GM03348 (cell line): ENCODE measurements at regions not wholly inside any gene's neighbourhood (a gene's known extent, or its start where the extent isn't known, plus 50 kb on each side); places are given as distances from the start of the nearest gene placed in this dataset.
A peak's percentile ranks its signal among the peaks of the same experiment; 100 is the strongest.
"Not testable (repeated sequence)": the region's sequence is repeated elsewhere in the genome, so short reads cannot be mapped to it uniquely, and the experiment has no call there.

Source experiments
- DNase-seq: peaks from one replicate; pipeline ENCODE4 v3.0.0; 2012; ENCODE audit warnings: low spot score

DNA sequence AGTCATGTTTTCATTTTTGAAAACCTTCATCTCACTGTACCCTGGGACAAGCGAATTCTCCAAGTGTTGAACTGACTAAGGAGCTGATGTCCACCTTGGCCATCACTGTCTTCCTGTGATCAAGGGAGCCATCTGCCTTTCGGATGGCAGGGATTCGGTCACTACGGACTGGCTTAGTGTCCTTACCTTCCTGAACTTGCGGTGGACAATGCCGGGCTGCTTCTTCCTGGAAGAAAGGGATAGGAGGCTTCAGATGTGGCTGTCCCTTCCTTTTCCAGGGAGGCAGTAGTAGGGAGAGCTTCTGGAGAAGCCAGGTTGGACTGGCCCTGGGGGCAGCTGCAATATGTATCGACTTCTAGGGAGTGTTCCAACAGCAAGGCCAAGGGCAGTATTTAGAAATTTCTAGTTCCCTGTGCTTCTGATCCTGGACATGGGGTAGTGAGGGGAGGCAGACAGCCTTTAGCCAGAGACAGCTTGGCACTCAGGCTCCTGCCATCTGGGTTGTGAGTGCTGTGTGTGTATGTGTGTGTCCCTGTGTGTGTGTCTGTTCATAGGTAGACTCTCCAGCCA lies 114.6 kb downstream of the IER5 start:
- DNase-seq = no peak

DNA sequence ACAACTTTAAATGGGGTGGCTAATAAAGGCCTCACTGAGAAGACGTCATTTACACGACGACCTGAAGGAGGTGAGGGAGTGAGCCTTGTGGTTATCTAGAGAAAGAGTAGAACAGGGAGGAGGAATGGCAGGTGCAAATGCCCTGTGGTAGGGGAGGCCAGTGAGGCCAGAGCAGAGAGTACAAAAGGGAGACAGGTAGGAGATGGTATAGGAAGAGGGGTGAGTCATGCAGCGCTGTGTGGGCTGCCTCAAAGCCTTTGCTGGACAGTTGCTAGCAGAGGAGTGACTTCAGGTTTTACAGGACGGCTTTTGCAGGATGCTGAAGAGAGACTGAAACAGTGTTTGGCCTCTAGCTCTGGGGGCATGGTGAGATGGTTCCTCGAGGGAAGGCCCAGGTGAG lies 116.0 kb downstream of the IER5 start:
- DNase-seq = no peak

- no peak for DNase-seq
These were observed 117.4 kb downstream of the IER5 start for GRCh38 chr1:181205901-181206300.

DNA sequence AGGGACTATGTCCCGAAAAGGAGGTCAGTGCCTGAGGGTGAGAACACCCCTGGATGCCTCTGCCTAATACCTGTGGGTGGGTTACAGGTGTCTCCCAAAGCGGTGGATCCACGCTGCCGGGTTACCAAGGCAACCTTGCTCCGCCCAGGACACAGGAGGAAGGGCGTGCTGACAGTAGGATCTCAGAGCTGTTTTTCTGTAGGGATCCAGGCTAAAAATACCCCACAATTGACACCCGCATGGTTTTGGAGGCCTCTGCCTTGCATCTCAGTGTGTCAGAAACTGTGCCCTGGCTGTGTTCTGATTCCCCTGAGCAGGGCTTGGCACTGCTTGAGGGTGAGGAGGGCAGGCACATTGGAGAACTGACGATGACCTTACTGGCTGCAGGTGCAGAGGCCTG lies 118.0 kb downstream of the IER5 start:
- no peak for DNase-seq

DNA sequence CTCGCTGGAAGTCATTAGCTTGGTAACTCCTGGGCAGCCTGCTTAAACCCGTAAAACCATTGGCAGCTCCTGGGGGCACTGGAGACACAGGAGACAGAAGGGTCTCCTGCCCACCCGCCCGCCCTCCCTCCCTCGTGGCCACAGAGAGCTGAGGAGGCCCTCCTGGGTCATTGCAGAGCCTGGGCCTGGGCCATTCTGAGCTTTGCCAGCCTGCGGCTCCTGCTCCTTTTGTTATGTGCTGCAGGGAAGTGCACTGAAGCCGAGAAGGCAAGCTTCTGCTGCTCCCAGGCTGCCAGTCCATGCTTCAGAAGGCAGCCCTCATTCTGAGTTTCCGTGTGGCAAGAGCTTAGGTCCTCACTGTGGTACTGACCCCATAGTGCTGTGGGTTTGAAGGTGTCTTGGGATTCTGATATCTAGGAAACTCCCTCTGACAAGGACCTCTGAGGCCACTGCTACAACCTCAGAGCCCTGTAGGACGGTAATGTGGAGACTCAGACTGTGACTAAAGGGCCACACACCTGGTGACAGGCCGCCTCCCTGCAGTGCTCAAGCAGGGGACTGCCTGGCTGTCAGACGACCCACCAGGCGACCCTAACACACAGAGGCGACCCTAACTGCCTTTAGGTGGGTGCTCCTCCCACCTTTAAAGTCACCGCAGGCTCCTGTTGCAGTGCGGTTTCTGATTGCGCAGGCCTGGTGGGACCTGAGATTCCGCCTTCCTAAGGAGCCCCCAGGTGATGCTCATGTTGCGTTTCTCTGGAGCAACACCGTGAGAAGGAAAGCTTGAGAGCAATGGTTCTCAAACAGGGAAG lies 118.7 kb downstream of the IER5 start:
- DNase-seq = no peak

DNA sequence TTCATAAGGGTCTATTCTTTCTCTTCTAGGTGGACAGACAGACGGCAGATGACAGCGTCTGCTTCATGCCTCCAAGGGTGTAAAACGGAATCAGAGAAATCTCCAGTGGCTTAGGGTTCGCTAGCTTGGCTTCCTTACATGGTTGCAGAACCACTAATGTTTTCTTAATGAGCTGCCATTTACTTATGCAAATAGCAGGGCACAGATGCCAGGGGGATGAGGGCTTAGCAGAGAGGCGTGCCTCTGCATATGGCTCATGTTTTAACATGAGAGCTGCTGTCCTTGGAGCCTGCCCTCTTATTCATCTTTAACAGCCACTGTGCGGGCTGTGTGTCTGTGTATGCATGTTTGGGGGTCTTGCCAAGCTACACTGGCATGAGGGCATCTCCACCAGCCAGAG lies 119.6 kb downstream of the IER5 start:
- no peak for DNase-seq

- no peak for DNase-seq
These were observed 120.5 kb downstream of the IER5 start for GRCh38 chr1:181208967-181209366.

- no peak for DNase-seq
These were observed 124.6 kb downstream of the IER5 start for GRCh38 chr1:181213056-181213455.

GRCh38 chr1:181216591-181216994 lies 128.1 kb downstream of the IER5 start:
- DNase-seq = no peak

DNA sequence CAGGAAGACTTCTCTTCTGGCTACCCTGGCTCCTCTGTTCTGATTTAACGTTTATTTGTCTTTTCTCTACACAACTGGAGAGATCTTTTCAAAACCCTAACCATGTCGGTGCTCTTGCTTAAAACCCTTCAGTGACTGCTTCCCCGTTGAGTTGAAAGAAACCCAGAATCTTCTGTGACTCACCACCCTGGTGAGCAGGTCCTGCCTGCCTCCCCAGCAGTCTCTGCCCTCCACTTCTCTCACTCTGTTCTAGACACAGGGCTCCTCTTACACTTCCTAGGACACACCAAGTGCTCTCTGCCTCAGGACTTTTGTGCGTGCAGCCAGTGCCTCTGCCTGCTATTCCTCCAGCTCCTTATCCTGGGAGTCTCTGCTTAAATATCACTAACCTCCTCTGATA lies 131.4 kb downstream of the IER5 start:
- DNase-seq = no peak

- no peak for DNase-seq
These were observed 132.6 kb downstream of the IER5 start for GRCh38 chr1:181221078-181221477.

GRCh38 chr1:181222972-181223505 lies 134.5 kb downstream of the IER5 start:
- no peak for DNase-seq

GRCh38 chr1:181226728-181227127 lies 138.2 kb downstream of the IER5 start:
- not testable (repeated sequence) for DNase-seq

DNA sequence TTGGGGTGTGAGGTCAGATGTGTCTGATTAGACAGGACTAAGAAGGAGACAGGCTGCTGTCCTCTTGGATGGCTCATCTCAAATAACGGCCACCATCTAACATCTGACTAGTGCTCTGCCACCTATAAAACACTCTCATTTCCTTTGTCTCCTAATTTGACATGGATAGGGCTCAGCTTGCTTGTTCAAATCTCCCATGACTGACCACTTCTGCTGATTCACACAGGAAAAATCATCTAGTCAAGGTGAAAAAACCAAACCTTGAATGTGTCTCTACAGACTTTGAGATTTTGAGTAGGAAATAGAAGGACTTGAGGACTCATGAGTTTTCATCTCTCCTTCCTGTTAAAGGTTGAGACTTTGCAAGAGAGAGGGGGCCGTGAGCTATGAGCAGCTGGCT lies 150.6 kb downstream of the IER5 start:
- DNase-seq = no peak

DNA sequence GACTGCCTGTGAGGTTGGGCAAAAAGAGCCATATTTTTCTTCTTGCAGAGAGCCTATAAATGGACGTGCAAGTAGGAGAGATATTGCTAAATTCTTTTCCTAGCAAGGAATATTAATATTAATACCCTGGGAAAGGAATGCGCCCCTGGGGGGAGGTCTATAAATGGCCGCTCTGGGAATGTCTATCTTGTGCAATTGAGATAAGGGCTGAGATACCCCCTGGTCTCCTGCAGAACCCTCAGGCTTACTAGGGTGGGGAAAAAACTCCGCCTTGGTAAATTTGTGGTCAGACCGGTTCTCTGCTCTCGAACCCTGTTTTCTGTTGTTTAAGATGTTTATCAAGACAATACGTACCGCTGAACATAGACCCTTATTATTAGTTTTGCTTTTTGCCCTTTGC lies 157.8 kb downstream of the IER5 start:
- not testable (repeated sequence) for DNase-seq

GRCh38 chr1:181248361-181248760 lies 159.9 kb downstream of the IER5 start:
- not testable (repeated sequence) for DNase-seq

- no peak for DNase-seq
These were observed 160.7 kb downstream of the IER5 start for GRCh38 chr1:181249186-181249585.

GRCh38 chr1:181250038-181250437 lies 161.5 kb downstream of the IER5 start:
- DNase-seq = no peak

- no peak for DNase-seq
These were observed 162.7 kb downstream of the IER5 start for GRCh38 chr1:181251001-181251712.

- no peak for DNase-seq
These were observed 163.2 kb downstream of the IER5 start for GRCh38 chr1:181251713-181252075.

- DNase-seq = not testable (repeated sequence)
These were observed 165.1 kb downstream of the IER5 start for GRCh38 chr1:181253601-181254000.

DNA sequence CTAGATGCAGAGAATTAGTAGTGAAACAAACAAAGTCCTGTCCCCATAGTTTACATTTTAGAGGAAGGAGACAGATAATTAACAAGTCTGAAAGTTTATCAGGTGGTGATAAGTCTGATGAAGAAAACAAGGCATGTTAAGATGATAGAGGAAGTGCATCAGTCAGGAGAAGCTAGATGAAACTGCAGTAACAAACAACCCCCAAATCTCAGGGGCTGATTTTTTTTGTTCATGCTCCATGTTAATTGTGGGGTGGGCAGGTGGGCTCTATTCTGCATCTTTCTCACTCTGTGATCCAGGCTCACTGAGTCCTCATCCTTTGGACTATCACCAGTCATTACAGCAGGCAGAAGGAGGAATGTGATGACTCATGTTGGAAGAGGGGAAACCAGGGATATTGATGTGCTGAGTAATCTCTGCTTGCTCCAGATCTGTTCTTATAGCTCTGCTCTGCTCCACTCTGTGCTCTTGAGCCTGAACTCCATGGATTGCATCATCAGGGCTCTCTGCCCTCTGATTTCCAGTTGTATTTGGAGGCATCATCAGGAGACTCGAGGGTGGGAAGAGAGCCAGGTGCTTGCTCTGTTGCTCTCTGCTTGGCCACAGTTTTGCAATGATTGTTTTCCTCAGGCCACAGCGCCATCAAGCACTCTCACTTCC lies 166.9 kb downstream of the IER5 start:
- peak; percentile 90 for DNase-seq
